ENCODE measurements at regions not wholly inside any gene's neighbourhood (a gene's known extent, or its start where the extent isn't known, plus 50 kb on each side); places are given as distances from the start of the nearest gene placed in this dataset.

GRCh38 chr19:31708520-31708919 lies 359.3 kb upstream of the TSHZ3 start:
- no peak overlapping the region for H3K4me3 ChIP-seq (ENCODE audit: low read depth, low read length)
- TF ChIP-seq CTCF (IDR thresholded peaks at IDR 0.05; ENCODE audit: insufficient read depth, low read length) = no peak
- no peak for DNase-seq (ENCODE audit: low read depth)

- no peak for DNase-seq (ENCODE audit: low read depth)
- no peak for TF ChIP-seq CTCF (IDR thresholded peaks at IDR 0.05; ENCODE audit: insufficient read depth, low read length)
- no peak overlapping the region for H3K4me3 ChIP-seq (ENCODE audit: low read depth, low read length)
Observed at GRCh38 chr19:31709476-31709875, 360.2 kb upstream of the TSHZ3 start.

- no peak overlapping the region for H3K4me3 ChIP-seq (ENCODE audit: low read depth, low read length)
- TF ChIP-seq CTCF (IDR thresholded peaks at IDR 0.05; ENCODE audit: insufficient read depth, low read length) = no peak
- peak; percentile 24 for DNase-seq (ENCODE audit: low read depth)
Observed at GRCh38 chr19:31715249-31715945, 366.2 kb upstream of the TSHZ3 start.

GRCh38 chr19:31716826-31717225 lies 367.6 kb upstream of the TSHZ3 start:
- no peak overlapping the region for H3K4me3 ChIP-seq (ENCODE audit: low read depth, low read length)
- no peak for TF ChIP-seq CTCF (IDR thresholded peaks at IDR 0.05; ENCODE audit: insufficient read depth, low read length)
- no peak for DNase-seq (ENCODE audit: low read depth)

GRCh38 chr19:31717269-31717923 lies 368.2 kb upstream of the TSHZ3 start:
- no peak for TF ChIP-seq CTCF (IDR thresholded peaks at IDR 0.05; ENCODE audit: insufficient read depth, low read length)
- H3K4me3 ChIP-seq (ENCODE audit: low read depth, low read length) = no peak overlapping the region
- no peak for DNase-seq (ENCODE audit: low read depth)

GRCh38 chr19:31718032-31718431 lies 368.8 kb upstream of the TSHZ3 start:
- no peak for TF ChIP-seq CTCF (IDR thresholded peaks at IDR 0.05; ENCODE audit: insufficient read depth, low read length)
- DNase-seq (ENCODE audit: low read depth) = peak; percentile 56
- H3K4me3 ChIP-seq (ENCODE audit: low read depth, low read length) = no peak overlapping the region
